GM21447 (cell line): ENCODE measurements at regions not wholly inside any gene's neighbourhood (a gene's known extent, or its start where the extent isn't known, plus 50 kb on each side); places are given as distances from the start of the nearest gene placed in this dataset.

ENCODE experiments used
- ATAC-seq: cut with Tn5 transposase; IDR thresholded peaks from one replicate; pipeline ENCODE4 v1.9.1; 2021; ENCODE audit not compliant: unreplicated experiment

DNA sequence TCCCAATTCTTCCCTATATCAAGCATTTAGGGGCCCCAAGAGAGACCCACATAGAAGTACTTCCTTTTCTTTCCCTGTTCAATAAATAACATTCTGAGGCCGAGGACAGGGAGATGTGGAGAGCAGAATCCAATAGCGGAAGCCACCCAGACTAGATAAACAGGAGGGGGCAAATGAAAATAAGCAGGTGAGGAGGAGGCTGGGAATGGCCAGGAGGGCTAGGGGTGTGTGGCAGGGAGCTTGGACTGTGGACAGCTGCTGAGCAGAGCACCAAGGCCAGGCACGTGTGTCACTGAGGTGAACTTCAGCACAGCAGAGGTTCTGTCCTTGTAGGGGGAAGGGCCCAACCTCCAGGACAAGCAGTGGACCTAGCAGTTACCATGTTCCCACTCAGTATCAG lies 339.2 kb downstream of the FOXA2 start:
- ATAC-seq, result no peak

DNA sequence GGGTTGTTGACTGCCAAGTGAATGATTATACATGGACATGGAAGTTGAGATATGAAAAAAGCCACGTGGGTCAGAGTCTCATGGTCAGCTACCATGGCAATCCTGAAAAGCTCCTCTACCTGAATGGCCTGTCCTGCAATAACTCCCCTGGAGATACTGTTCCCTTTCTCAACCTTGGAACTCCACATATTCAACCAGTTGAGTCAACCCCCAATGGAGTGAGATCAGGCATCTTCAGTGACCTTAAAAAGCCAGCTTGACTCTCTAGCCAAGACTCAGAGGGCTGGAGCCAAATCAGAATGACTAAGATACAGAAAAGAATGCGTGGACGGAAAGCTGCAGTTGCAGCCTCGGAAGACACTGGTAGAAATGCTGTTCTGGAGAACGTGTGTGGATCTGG lies 341.3 kb downstream of the FOXA2 start:
- no peak for ATAC-seq

DNA sequence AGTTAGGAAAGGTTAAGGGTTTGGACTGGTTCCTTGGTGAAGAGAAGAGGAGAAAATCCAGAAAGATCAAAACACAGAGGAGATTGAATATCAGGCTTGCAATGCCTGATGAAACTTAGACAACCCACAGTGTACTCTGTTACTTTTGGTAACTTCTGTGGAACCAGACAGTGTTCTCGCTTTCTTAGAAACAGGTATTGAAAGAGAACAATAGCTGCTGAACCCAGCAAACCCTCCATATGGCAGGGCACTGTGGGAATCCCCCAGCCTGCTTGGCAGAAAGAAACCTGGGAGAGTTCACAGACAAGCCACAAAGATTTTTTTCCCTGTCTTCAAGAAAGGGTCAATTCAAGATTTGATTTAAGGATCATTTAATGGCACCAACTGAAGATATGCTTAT lies 342.8 kb downstream of the FOXA2 start:
- no peak for ATAC-seq

DNA sequence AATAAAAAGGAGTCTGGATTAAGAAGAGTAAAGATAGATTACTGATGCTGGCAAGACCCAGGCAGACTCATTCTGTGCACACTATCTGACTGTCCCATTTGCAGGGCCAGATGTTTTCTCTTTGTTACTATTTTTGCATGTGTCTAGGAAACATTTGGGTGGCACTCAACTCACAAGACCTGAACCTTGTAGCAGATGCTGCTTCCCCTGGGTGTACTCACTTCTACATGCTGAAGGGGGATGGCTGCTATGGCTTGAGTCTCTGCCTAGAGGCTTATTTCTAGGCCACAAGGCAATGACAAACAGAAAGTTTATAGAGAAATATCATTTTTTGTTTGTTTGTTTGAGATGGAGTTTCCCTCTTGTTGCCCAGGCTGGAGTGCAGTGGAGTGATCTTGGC lies 351.4 kb downstream of the FOXA2 start:
- ATAC-seq, result no peak

DNA sequence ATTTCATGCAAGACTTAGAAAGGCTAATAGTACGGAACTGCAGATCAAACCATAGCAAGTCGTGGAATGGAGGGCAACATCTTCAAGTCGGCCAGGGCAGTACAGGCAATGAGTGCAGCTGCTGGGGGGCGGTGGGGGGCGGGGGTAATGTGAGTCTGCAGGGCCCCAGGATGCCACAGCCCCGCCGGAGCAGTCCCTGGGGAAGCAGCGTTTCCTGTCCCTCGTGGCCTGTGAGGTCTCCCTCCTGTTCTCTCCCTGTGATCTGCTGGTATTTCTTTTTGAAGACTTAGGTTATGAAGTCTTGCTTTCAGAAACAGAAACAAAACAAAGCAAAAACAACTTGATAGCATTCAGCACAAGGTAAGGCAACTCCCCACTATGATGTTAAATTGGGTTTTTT lies 351.9 kb downstream of the FOXA2 start:
- ATAC-seq, result no peak

DNA sequence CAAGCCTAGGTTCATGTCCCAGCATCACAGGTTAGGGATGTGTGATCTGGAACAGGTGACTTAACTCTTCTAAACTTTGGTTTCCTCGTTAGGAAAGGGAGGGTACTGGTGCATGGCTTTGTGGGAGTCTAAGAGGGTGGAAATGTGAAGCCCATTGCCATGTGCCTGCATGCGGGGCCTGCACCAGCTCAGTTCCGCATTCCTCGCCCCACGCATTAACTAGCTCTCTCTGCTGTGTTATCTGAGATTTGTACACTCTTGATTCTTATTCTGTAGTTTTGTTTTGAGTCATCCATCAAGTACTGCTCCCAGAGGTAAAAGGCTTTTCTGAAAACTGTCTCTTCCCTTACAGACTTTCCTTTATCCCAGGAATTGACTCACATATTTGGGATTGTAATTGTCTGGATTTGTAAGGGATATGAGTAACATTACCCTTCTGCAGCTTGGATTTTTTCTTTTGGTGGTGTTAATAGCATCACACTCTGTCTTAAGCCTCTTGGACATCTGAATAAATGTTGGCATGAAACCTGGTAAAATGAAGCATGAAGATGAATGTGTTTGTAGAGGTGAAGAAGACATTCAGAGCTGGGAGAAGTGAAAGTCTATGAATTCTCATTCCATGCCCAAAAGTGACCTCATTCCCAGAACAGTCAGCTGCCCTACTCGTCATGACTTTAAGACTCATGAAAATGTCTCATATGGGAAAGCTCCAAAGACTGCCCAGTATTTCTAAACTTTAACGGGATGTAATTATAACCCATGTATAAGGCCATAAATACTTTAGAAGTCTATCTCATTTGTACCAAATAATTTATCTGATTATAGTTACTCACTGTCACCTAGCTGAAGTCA lies 357.3 kb downstream of the FOXA2 start:
- ATAC-seq, result no peak

DNA sequence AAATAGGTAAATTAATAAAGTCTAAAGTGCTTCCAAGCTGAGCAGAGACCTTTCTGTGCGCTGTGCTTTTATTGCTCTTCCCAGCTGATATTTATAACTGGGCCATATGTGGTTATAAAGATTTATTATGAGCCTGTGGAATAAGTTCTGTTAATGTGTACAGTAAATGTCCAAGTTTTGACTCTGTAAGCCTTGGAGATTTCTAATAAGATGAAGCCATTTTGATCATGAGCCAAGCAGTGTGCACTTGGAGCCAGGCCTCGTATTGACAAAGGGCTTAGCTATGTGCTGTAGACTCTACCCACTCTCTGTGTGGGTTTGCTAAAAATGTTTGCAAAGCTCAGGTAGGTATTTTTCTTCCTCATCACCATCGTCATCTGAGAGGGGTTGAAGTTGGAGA lies 361.1 kb downstream of the FOXA2 start:
- no peak for ATAC-seq

DNA sequence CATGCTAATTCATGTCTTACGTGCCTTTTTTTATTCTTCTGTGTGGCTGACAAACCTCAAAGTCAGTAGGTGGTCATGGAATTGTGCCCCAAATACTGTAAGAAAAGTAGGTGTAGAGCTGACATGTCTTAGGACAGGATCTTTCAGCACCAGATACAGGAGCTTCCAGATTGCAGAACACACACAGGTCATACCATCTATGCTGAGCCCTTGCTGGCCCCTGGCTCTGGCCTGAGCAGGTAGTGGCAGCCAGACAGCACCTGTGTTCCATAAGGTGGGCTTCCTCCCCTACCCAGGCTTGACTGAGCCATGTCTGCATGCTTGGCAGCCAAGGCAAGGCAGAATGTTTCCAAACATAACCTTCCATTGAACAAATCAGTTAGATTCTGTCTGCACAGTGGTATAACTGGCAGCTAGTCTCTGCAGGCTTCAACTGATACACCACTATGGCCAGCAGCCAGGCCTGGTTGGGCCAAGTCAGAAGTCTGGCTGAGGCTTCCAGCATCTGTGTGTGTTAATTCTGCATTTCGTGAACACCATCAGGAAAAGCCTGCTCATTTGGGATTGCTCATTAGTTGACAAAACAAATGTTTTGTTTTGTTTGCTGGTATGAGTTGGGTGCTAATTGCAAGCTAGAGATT lies 366.5 kb downstream of the FOXA2 start:
- ATAC-seq, result no peak

DNA sequence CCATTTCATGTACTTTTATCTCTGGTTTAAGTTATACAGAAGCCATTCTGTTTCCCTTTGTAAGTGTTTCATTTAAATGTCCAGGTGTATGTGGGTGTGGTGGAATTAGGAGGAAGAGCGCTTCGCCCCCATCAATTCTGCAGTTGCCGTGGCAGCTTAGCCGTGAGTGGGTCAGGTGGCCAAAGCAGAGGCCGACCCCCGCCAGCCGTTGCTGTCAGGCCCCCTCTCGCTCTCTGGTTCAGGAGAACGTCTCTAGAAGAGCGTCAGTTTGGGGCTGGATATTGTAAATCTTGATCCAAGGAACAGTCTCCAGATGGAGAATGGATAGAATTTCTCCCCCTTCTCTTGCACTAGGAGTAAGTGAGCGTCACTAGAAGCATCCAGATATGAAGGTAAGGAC lies 367.4 kb downstream of the FOXA2 start:
- no peak for ATAC-seq

DNA sequence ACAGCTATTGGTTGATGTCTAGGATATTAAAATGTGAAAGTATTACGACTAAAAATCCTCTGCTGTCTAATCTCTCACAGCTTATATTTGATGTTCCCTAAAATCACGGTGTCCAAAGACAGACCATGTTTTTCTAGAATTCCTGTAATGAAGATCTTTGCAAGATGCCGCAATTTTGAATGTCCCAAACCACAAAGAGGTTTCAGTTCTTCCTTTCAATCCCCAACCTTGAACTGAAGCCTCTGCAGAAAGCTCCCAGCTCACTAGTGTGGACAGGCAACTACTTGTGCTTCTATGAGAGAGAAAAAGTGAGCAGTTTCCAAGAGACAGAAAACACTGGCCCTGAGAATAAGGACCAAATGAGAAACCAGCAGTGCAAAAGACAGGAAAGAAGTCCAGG lies 370.1 kb downstream of the FOXA2 start:
- ATAC-seq, result no peak

DNA sequence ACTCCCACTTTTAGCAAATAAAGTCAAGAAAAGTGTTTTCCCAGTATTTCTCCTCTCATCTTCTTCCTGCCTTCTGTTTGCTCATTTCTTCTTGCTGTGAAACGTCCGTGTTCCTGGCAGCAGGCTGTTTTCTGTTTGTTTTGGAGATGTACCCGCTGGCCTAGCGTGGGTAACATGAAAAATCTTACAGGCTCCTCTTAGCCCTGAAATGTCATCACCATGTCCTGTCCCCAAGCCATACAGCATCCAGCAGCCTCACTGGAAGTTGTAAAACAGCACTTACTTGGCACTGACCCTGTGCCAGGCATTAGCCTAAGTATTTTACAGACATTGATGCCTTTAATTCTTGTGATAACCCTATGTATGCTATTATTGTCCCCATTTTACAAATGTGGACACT lies 371.1 kb downstream of the FOXA2 start:
- no peak for ATAC-seq

DNA sequence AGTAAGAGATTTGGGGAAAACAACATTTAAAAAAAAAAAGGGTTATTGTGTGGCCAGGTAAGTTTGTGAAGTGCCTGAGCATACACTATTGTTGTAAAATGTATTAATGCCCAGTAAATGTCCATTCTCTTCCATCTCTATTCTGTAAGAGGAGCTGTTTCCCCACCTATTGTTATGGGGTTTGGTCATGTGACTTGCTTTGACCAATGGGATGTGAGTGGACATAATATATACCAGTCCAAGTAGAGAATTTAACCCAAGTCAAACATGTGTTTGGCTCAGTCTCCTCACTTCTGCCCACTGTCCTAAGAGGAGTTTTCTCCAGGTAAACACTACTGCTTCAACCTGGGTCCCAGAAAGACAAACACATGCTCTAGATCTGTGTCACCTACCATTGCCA lies 377.1 kb downstream of the FOXA2 start:
- ATAC-seq, result no peak

DNA sequence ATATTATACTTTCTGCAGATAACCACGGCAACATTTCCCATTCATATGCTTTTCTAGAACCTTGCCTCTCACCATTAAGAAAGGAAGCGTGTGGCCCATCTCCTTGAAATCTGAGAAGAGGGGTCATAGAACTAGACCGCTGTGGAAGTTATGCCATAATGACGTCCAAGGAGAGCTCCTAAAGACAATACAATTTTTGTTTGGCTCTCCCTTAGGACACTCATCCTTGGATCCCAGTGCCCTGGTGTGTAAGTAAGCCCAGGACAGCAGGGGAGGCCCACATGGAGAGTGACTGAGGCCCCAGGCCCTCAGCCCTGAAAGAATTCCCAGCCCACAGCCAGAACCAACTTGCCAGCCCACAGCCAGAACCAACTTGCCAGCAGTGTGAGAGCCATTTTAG lies 379.6 kb downstream of the FOXA2 start:
- ATAC-seq, result no peak

DNA sequence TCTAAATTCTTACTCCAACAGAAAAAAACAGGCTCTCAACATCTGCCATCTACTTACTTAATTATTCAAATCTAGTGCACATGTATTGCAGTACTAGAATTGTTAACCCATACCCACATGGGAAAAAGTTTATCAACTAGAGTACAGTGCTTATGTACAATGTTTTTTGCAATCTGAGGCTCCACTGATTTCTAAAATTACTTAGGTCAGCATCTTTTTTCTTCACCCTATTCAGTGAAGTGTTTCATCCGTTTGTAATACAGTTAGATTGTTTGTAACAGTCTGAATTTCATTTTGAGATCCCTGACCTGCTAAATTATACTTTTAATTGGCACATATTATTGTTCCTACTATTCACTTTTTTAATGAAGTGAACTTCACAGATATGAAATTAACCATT lies 402.2 kb downstream of the FOXA2 start:
- ATAC-seq, result no peak

DNA sequence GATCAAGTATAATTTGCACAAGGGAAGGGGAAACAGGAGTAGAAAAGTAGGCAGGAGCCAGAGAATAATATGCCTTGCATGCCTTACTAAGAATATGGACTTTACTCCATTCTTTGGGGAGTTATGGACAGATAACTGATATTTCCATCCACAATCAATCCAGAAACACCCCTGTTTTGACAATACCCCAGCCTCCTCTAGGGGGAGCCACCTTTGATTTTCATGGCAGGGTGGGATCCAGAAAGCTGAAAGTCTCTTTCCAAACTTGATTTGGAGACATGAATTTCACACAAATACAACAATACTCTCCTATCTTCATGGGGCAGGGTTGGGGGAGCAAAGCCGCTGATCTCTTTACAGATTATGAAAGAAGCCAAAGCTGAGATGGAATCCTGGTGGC lies 404.1 kb downstream of the FOXA2 start:
- ATAC-seq, result no peak

DNA sequence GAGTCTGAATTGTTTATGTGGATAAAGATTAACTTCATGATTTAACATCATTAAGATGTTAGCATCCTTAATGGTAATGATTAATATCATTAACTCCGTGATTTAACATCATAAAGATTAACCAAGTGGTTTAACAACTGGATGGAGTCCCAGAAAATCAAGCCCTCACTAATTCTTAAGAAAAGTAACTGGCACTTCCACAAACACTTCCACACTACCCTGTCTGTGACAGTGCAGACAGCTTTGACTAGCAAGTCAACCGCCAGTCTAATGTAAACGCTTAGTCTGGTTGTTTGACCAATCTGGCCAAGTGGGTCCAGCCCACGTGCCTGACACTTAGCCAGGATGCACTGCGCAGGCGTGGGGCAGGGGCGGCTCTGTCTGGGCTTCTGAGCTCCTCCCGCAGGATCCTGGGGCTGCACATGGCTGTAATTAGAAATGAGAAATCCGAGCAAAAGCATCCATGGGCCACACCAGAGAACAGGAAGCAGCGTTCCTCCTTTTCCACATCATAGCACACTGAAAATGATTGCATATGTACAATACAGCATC lies 424.2 kb downstream of the FOXA2 start:
- ATAC-seq, result no peak

DNA sequence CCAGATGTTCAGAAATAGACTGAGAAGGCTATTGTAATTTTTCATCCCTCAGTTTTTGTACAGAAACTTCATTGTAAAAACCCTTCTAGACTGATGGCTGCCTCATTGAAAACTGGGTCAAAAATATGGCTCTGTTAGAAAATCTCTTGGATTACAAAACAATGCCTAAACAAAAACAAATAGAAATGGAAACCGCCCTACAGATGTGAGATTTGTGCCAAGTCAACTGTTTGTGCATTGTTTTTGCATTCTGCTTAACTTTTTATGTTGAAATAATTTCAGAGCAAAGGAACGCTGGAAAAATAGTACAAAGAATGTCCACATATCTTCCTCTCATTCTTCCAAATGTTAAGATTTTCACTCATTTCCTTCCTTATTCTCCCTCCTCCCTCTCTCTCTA lies 425.1 kb downstream of the FOXA2 start:
- ATAC-seq, result no peak

DNA sequence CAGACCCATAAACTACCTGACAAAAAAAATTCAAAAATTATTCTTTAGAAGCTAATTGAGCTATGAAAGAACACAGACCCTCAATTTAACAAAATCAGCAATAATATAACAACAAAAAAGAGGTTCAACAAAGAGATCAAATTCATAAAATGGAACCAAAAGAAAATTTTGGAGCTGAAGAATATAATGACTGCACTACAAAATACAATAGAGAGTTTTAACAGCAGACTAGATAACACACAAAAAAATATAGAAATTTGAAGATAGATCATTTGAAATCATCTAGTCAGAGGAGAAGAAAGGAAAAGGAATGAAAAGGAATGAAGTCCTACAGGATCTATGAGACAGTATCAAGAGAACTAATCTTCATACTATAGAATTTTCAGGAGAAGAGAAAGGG lies 422.1 kb downstream of the PAX1 start:
- ATAC-seq, result no peak

DNA sequence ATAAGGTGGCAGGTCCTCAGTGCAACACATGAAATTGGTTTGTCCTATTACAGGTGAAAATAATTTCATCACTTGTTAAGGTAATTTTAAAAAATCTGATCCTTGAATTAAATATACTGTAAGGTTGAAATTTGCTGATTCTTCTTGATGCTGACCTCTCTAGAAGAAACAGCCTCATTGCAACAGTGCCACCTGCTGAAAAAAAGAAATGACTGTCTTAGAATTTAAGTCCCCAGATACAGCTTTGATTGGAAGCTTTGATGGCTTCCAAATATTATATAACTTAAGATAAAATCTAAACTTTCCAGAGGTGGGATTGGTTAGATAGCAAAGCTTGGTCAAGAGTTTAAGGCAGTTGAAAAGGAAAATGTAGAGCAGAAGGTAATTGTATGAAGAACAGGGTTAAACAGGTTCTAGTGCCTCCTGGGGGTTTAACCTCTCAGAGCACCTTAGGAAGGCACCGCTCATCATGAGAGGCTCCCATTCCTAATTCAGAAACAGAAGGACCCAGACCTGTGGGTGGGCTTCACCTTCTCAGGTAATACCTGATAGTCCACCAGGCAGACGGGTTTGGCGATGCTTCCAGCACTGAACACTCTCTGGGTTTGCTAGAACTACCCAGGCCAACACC lies 401.0 kb downstream of the PAX1 start:
- no peak for ATAC-seq

DNA sequence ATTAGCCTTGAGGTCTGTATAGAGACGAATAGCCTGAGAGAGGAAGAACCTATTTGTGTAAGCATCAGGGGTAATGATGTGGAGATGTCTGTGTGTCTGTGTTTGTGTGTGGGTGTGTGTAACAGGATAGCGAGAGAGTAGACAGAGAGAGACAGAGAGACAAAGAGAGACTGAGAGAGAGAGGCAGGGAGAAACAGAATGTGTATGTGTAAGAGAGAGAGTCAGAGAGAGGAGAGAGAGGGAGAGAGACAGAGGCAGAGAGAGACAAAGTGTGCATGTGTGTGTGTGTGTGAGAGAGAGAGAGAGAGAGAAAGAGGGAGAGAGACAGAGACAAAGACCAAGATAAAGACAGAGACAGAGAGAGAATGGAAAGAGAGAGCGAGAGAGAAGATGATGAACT lies 396.1 kb downstream of the PAX1 start:
- no peak for ATAC-seq

DNA sequence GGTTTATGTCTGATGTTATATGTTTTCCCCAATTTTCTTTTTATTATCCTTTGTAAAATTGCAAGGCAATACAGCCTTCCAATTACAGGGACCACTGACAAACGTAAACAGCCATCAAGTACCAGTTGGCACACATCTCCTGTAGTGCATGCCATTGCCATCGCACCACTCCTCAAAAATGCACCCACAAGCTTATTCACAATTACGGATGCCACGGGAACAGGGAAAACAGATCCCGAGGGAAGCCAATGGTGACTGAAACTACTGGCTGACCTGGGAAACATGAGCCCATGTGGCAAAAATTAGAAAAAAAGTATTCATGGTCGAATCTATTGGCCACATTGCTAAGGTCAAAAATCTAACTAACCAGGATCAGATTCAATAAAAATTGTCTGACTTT lies 395.2 kb downstream of the PAX1 start:
- no peak for ATAC-seq

DNA sequence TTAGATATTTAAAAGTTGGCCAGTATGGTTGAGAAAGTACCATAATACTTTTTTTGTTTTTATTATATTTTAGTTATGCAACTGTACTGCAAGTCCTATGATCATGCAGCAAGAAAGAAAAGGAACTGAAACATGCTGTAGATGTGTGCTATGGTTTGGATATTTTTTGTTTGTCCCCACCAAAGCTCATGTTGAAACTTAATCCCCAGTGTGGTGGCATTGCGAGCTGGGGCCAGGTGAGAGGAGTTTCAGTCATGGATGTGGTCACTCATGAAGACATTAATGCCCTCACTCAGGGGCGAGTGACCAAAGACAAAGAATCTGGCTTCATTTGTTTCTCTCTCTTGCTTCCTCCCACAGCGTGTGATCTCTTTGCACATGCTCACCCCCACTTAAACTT lies 393.9 kb downstream of the PAX1 start:
- ATAC-seq, result no peak
